DND-41 (cell line): ENCODE measurements at regions not wholly inside any gene's neighbourhood (a gene's known extent, or its start where the extent isn't known, plus 50 kb on each side); places are given as distances from the start of the nearest gene placed in this dataset.

ENCODE experiments used
- CTCF ChIP-seq: IDR thresholded peaks from 2 replicates; pipeline ENCODE4 v1.5.1; 2012; ENCODE audit warnings: borderline replicate concordance, low read length, moderate library complexity, mild to moderate bottlenecking; ENCODE audit not compliant: poor library complexity, severe bottlenecking; ENCODE audit errors: extremely low read depth
- EZH2 ChIP-seq: IDR thresholded peaks from 3 replicates; pipeline ENCODE4 v1.6.1; 2012; ENCODE audit warnings: borderline replicate concordance, low read depth, mild to moderate bottlenecking, moderate library complexity, low read length, inconsistent platforms; ENCODE audit not compliant: severe bottlenecking

GRCh38 chr4:30559481-30559880, 160.7 kb upstream of the PCDH7 start:
- TF ChIP-seq CTCF, result no peak
- TF ChIP-seq EZH2, result no peak
